GM12878 (cell line): ENCODE measurements at regions not wholly inside any gene's neighbourhood (a gene's known extent, or its start where the extent isn't known, plus 50 kb on each side); places are given as distances from the start of the nearest gene placed in this dataset.

Source experiments
- ATAC-seq: fragments of 200-7000 bp; cut with Tn5 transposase; 3 replicates; pipeline ENCODE4 v1.9.1; 2020; ENCODE audit warnings: mild to moderate bottlenecking, moderate library complexity
- BruUV-seq: library from RNA; stranded (reverse); fragments of 400-500 nt; replicated peaks from 2 replicates; lab custom pipeline; 2021; lab: Mats Ljungman, UMichigan
- CTCF ChIA-PET: fragments of 300-600 bp; sonication (Branson Sonifier 250); formaldehyde crosslinking; extraction: SDS; loops from one replicate; lab custom pipeline; 2021; ENCODE audit warnings: inconsistent platforms; lab: Yijun Ruan, JAX
- POLR2A ChIA-PET: fragments of 350-600 bp; formaldehyde crosslinking; extraction: SDS; loops from one replicate; lab custom pipeline; 2021; ENCODE audit warnings: inconsistent platforms; lab: Charles Lee
- RAD21 ChIA-PET: fragments of 300-600 bp; sonication (Branson Sonifier 250); formaldehyde crosslinking; loops from one replicate; lab custom pipeline; 2023; ENCODE audit warnings: antibody characterized with exemption; ENCODE audit not compliant: unreplicated experiment; lab: Charles Lee
- SMC1A ChIA-PET: fragments of 300-600 bp; sonication (Branson Sonifier 250); formaldehyde crosslinking; loops from one replicate; lab custom pipeline; 2023; ENCODE audit not compliant: unreplicated experiment, uncharacterized antibody; lab: Charles Lee
- DNase-seq: peaks from one replicate; pipeline ENCODE4 v3.0.0-alpha.2; 2011; ENCODE audit warnings: low read depth, low spot score
- FAIRE-seq: peaks from 3 replicates; lab custom pipeline; 2011; peaks lifted over from hg19 to GRCh38; lab: Jason Lieb, UNC
- H2AFZ ChIP-seq: 2 replicates; pipeline ENCODE4 v1.6.0; 2011; ENCODE audit warnings: low read depth, low read length, control low read depth; ENCODE audit not compliant: control insufficient read depth
- H3K27ac ChIP-seq: 2 replicates; pipeline ENCODE4 v1.5.1; 2011; ENCODE audit warnings: control low read depth; ENCODE audit not compliant: control insufficient read depth, insufficient read depth
- H3K27me3 ChIP-seq, 2 experiments: replicated peaks in 1 of 2; 2 replicates each; pipeline versions ENCODE4 v1.6.0 to v1.6.1; 2011; ENCODE audit warnings: low read length in 1 of 2; ENCODE audit not compliant: control insufficient read depth in 2 of 2, insufficient read depth in 2 of 2
- H3K36me3 ChIP-seq, 2 experiments: 2 replicates each; pipeline ENCODE4 v1.5.1; 2011; ENCODE audit warnings: low read length in 1 of 2; ENCODE audit not compliant: control insufficient read depth in 2 of 2, insufficient read depth in 2 of 2
- H3K4me1 ChIP-seq: 2 replicates; pipeline ENCODE4 v1.6.1; 2011; ENCODE audit warnings: mild to moderate bottlenecking, low read length, moderate library complexity, mixed read lengths; ENCODE audit not compliant: control insufficient read depth, insufficient read depth
- H3K4me2 ChIP-seq: 2 replicates; pipeline ENCODE4 v1.6.0; 2011; ENCODE audit warnings: control low read depth; ENCODE audit not compliant: control insufficient read depth, insufficient read depth
- H3K4me3 ChIP-seq: fragments of 200-600 bp; sonication (generic); 2 replicates; pipeline ENCODE4 v1.5.1; 2016
- H3K79me2 ChIP-seq: 2 replicates; pipeline ENCODE4 v1.6.0; 2011; ENCODE audit warnings: low read length; ENCODE audit not compliant: control insufficient read depth, insufficient read depth
- H3K9ac ChIP-seq: 2 replicates; pipeline ENCODE4 v1.8.0; 2011; ENCODE audit warnings: low read length, control low read depth, mixed read lengths; ENCODE audit not compliant: control insufficient read depth, insufficient read depth
- H3K9me3 ChIP-seq: replicated peaks from 3 replicates; pipeline ENCODE4 v1.5.1; 2011; ENCODE audit warnings: mild to moderate bottlenecking, low read length; ENCODE audit not compliant: control insufficient read depth, insufficient read depth
- H4K20me1 ChIP-seq: 2 replicates; pipeline ENCODE4 v1.6.0; 2011; ENCODE audit not compliant: control insufficient read depth, insufficient read depth
- BRCA1 ChIP-seq: IDR thresholded peaks from 2 replicates; pipeline ENCODE4 v1.6.1; 2011; ENCODE audit warnings: low read depth, low read length, improper control_type of control experiment
- CHD1 ChIP-seq: IDR thresholded peaks from 2 replicates; pipeline ENCODE4 v1.6.1; 2012; ENCODE audit warnings: low read depth, low read length, improper control_type of control experiment
- MEF2A ChIP-seq: IDR thresholded peaks from 2 replicates; pipeline ENCODE4 v1.6.1; 2011; ENCODE audit warnings: low read depth, mild to moderate bottlenecking, low read length, moderate library complexity; ENCODE audit not compliant: insufficient read depth
- RB1 ChIP-seq: fragments of 450-650 bp; formaldehyde crosslinking; IDR thresholded peaks from 2 replicates; pipeline ENCODE4 v1.6.1; 2017; ENCODE audit warnings: mild to moderate bottlenecking, borderline replicate concordance
- SMAD5 ChIP-seq: IDR thresholded peaks from 2 replicates; pipeline ENCODE4 v1.6.1; 2016; ENCODE audit warnings: antibody characterized with exemption, low read depth
- TARDBP ChIP-seq: IDR thresholded peaks from 2 replicates; pipeline ENCODE4 v1.6.1; 2016; ENCODE audit warnings: borderline replicate concordance
- ZNF217 ChIP-seq: fragments of 450-650 bp; IDR thresholded peaks from 2 replicates; pipeline ENCODE4 v1.6.1; 2017; ENCODE audit warnings: antibody characterized with exemption, mild to moderate bottlenecking
- WGBS: methylation state at CpG from one replicate; pipeline ENCODE4 v1.1.6; 2016; ENCODE audit warnings: low lambda C conversion rate; ENCODE audit not compliant: insufficient replicate concordance, insufficient coverage; ENCODE audit errors: missing lambda C conversion rate; 5-methylcytosine and 5-hydroxymethylcytosine counted together
- in situ Hi-C: fragments of 300-500 bp; cut with MboI; formaldehyde crosslinking; loops from 9 replicates; pipeline ENCODE4 v1.14.3; 2018; ENCODE audit warnings: mixed read lengths
- intact Hi-C: fragments of 100-400 bp; cut with micrococcal nuclease; formaldehyde crosslinking; loops from one replicate; pipeline ENCODE4 v1.14.2; 2022; ENCODE audit not compliant: unreplicated experiment
- TF ChIP-seq, protein P1 (sequence below): IDR thresholded peaks from 2 replicates; pipeline ENCODE4 v1.6.1; 2012; ENCODE audit warnings: low read depth, low read length, improper control_type of control experiment
- TF ChIP-seq, protein P2 (sequence below), 3 experiments: IDR thresholded peaks in 2 of 3; conservative IDR thresholded peaks in 1 of 3; 2 replicates each; pipeline ENCODE4 v1.5.1; 2011; ENCODE audit warnings: low read depth in 3 of 3, low read length in 3 of 3, mild to moderate bottlenecking in 3 of 3, control low read depth in 2 of 3, moderate library complexity in 2 of 3, inconsistent platforms in 1 of 3, mixed read lengths in 1 of 3; ENCODE audit not compliant: control insufficient read depth in 2 of 3, insufficient read depth in 1 of 3; ENCODE audit errors: extremely low read depth in 1 of 3
- TF ChIP-seq, protein P3 (sequence below): IDR thresholded peaks from 2 replicates; pipeline ENCODE4 v1.6.1; 2012; ENCODE audit warnings: low read depth, low read length, improper control_type of control experiment

DNA sequence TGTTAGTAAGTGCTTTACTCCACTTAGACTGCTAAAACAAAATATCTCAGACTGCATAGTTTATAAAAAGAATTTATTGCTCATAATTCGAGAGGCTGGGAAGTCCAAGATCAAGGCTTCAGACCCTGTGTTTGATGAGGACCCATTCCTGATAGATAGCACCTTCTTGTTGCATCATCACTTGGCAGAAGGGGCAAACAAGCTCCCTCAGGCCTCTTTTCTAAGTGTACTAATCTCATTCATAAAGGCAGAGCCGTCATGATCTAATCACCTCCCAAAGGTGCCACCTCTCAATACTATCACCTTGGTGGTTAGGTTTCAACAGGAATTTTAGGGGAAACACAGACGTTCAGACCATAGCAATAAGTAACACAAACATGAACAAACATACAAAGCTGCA, 55.4 kb downstream of the CRPPA start:
- SMC1A ChIA-PET = interaction anchor here (0.9 kb wide), 1 partner anchor 20 kb away, joined by 3 read pairs; no protein-coding TSS in a partner anchor
- Histone ChIP-seq H3K4me1 (no peaks in the 10 kb centered on the region), H3K36me3 (no peaks in the 10 kb centered on the region), H3K9ac (no peak overlapping the region)
- no TSS peak for BruUV-seq
- intact Hi-C loops = no loop called here
- TF ChIP-seq RB1 (no peak), ZNF217 (no peak)
- TF ChIP-seq, protein P1, sequence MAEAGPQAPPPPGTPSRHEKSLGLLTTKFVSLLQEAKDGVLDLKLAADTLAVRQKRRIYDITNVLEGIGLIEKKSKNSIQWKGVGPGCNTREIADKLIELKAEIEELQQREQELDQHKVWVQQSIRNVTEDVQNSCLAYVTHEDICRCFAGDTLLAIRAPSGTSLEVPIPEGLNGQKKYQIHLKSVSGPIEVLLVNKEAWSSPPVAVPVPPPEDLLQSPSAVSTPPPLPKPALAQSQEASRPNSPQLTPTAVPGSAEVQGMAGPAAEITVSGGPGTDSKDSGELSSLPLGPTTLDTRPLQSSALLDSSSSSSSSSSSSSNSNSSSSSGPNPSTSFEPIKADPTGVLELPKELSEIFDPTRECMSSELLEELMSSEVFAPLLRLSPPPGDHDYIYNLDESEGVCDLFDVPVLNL = no peak
- TF ChIP-seq, all 136 proteins: peak for 0
- ChIA-PET CTCF (no interaction called here), RAD21 (no interaction called here), POLR2A (no interaction called here)
- H4K20me1 ChIP-seq = no peaks in the 10 kb centered on the region
- in situ Hi-C loops = no loop called here
- H3K9me3 ChIP-seq = no peaks in the 10 kb centered on the region
- no peaks in the 10 kb centered on the region for H3K27me3 ChIP-seq
- no peaks in the 10 kb centered on the region for H3K79me2 ChIP-seq
- FAIRE-seq (no peak), ATAC-seq (peak; percentile 54), DNase-seq (no peak)
- H3K27ac ChIP-seq = no peak overlapping the region
- no peak overlapping the region for H3K4me3 ChIP-seq
- no peak overlapping the region for H2AFZ ChIP-seq
- 13% methylated on average over 3 of the region's 3 CpGs for WGBS
- no peak overlapping the region for H3K4me2 ChIP-seq

DNA sequence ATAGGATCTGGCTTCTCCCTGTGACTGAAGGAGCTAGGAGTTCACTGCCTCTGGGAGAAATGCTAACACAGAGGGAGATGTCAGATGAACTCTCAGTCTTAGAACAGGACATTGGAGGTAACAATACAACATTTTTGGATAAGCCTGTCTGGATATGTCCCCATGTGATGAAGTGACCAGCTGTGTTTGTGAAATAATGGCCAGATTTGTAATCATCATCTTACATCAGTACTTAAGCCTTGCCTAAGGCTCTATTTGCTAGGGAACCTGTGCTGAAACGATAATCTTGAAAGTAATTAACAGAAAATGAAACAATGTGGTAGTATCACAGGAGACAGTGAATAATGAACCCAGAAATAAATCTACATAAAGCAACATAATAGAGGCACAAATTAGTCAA, 56.2 kb downstream of the CRPPA start:
- Histone ChIP-seq H3K9ac (no peak overlapping the region), H2AFZ (no peak overlapping the region), H3K79me2 (no peaks in the 10 kb centered on the region), H4K20me1 (no peaks in the 10 kb centered on the region), H3K9me3 (no peaks in the 10 kb centered on the region), H3K4me3 (no peak overlapping the region), H3K4me2 (no peak overlapping the region), H3K4me1 (no peaks in the 10 kb centered on the region), H3K27me3 (no peaks in the 10 kb centered on the region), H3K36me3 (no peaks in the 10 kb centered on the region), H3K27ac (no peak overlapping the region)
- FAIRE-seq (no peak), DNase-seq (no peak), ATAC-seq (peak; percentile 58)
- BruUV-seq = no TSS peak
- RAD21 ChIA-PET = no interaction called here
- in situ Hi-C loops = no loop called here
- no peak for TF ChIP-seq TARDBP
- TF ChIP-seq, protein P2, sequence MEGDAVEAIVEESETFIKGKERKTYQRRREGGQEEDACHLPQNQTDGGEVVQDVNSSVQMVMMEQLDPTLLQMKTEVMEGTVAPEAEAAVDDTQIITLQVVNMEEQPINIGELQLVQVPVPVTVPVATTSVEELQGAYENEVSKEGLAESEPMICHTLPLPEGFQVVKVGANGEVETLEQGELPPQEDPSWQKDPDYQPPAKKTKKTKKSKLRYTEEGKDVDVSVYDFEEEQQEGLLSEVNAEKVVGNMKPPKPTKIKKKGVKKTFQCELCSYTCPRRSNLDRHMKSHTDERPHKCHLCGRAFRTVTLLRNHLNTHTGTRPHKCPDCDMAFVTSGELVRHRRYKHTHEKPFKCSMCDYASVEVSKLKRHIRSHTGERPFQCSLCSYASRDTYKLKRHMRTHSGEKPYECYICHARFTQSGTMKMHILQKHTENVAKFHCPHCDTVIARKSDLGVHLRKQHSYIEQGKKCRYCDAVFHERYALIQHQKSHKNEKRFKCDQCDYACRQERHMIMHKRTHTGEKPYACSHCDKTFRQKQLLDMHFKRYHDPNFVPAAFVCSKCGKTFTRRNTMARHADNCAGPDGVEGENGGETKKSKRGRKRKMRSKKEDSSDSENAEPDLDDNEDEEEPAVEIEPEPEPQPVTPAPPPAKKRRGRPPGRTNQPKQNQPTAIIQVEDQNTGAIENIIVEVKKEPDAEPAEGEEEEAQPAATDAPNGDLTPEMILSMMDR (IDR thresholded peaks at IDR 0.05 in 2 of 3, conservative IDR thresholded peaks at IDR 0.05 in 1 of 3; ENCODE audit: control insufficient read depth in 2 of 3, extremely low read depth in 1 of 3, insufficient read depth in 1 of 3, low read depth in 3 of 3, low read length in 3 of 3) = no peak
- no peak for TF ChIP-seq MEF2A
- no peak for TF ChIP-seq BRCA1
- no peak for TF ChIP-seq CHD1
- TF ChIP-seq, protein P3, sequence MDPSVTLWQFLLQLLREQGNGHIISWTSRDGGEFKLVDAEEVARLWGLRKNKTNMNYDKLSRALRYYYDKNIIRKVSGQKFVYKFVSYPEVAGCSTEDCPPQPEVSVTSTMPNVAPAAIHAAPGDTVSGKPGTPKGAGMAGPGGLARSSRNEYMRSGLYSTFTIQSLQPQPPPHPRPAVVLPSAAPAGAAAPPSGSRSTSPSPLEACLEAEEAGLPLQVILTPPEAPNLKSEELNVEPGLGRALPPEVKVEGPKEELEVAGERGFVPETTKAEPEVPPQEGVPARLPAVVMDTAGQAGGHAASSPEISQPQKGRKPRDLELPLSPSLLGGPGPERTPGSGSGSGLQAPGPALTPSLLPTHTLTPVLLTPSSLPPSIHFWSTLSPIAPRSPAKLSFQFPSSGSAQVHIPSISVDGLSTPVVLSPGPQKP = no peak
- no peak for TF ChIP-seq SMAD5
- WGBS = 0% methylated on average over 1 of the region's 1 CpG
- POLR2A ChIA-PET = no interaction called here
- CTCF ChIA-PET = no interaction called here
- SMC1A ChIA-PET = no interaction called here
- intact Hi-C loops = no loop called here
